ENCODE measurements at regions not wholly inside any gene's neighbourhood (a gene's known extent, or its start where the extent isn't known, plus 50 kb on each side); places are given as distances from the start of the nearest gene placed in this dataset.

- TF ChIP-seq ARNTL (CRISPR knock-in tag; IDR thresholded peaks at IDR 0.05) (no peak), TOE1 (CRISPR knock-in tag; IDR thresholded peaks at IDR 0.05) (no peak), DBP (CRISPR knock-in tag; IDR thresholded peaks at IDR 0.05; ENCODE audit: not compliant biosample characterization) (no peak), ZFP36L2 (CRISPR knock-in tag; IDR thresholded peaks at IDR 0.05) (no peak), SP5 (CRISPR knock-in tag; IDR thresholded peaks at IDR 0.05; ENCODE audit: borderline replicate concordance, low read depth) (no peak), ZNF776 (CRISPR knock-in tag; IDR thresholded peaks at IDR 0.05) (no peak), ATF7 (IDR thresholded peaks at IDR 0.05) (no peak), ATF7 (CRISPR knock-in tag; IDR thresholded peaks at IDR 0.05) (no peak), TFDP1 (CRISPR knock-in tag; IDR thresholded peaks at IDR 0.05; ENCODE audit: borderline replicate concordance) (no peak), SP4 (CRISPR knock-in tag; IDR thresholded peaks at IDR 0.05) (no peak), ATF3 (CRISPR knock-in tag; IDR thresholded peaks at IDR 0.05) (no peak), ETV5 (CRISPR knock-in tag; IDR thresholded peaks at IDR 0.05; ENCODE audit: borderline replicate concordance) (no peak), CREB1 (IDR thresholded peaks at IDR 0.05) (no peak), CREB1 (CRISPR knock-in tag; IDR thresholded peaks at IDR 0.05) (no peak), ELF4 (CRISPR knock-in tag; IDR thresholded peaks at IDR 0.05; ENCODE audit: borderline replicate concordance) (no peak)
- Histone ChIP-seq H3K27ac (ENCODE audit: extremely low read length, insufficient read depth, low read length) (no peak overlapping the region), H3K36me3 (replicated peaks in 1 of 2; ENCODE audit: control insufficient read depth in 1 of 2, insufficient read depth in 2 of 2, low read length in 2 of 2) (no peaks in the 10 kb centered on the region), H4K20me1 (ENCODE audit: insufficient read depth, low read length) (no peaks in the 10 kb centered on the region), H3K4me1 (ENCODE audit: insufficient read depth, low read length) (no peaks in the 10 kb centered on the region), H3K9ac (ENCODE audit: insufficient read depth, low read depth, low read length) (no peak overlapping the region), H3K4me2 (ENCODE audit: low read depth, low read length) (no peak overlapping the region), H3K9me3 (ENCODE audit: low read length) (peaks cover 22% of the 10 kb centered on the region), H2AFZ (ENCODE audit: low read length) (no peak overlapping the region), H3K27me3 (ENCODE audit: control insufficient read depth in 1 of 2, insufficient read depth in 2 of 2, low read length in 2 of 2) (no peaks in the 10 kb centered on the region), H3K4me3 (replicated peaks in 1 of 3; ENCODE audit: insufficient read depth in 1 of 3, low read depth in 2 of 3, low read length in 3 of 3) (no peak overlapping the region), H3K79me2 (ENCODE audit: insufficient read depth, low read length) (no peaks in the 10 kb centered on the region)
- BruUV-seq (replicated peaks) = no TSS peak
- intact Hi-C loops (cut with micrococcal nuclease; ENCODE audit: unreplicated experiment) (no loop called here), in situ Hi-C loops (cut with HindIII; ENCODE audit: extremely low pct_ligation_motif_present, low pct_unique_long_range_greater_than_20kb) (no loop called here)
- FAIRE-seq = no peak
- CTCF ChIA-PET (ENCODE audit: low intra/inter-chr PET ratio, low total read pairs) = no interaction called here
- no peak for DNase-seq (ENCODE audit: low spot score)
- WGBS (ENCODE audit: low lambda C conversion rate) = 0% methylated on average over 1 of the region's 5 CpGs
- POLR2A ChIA-PET = no interaction called here
- ATAC-seq = no peak
These were observed 479.5 kb upstream of the IZUMO3 start for GRCh38 chr9:25025156-25025555.

Data from HepG2 (cell line).